Fibroblast of lung (primary cell): ENCODE measurements at regions not wholly inside any gene's neighbourhood (a gene's known extent, or its start where the extent isn't known, plus 50 kb on each side); places are given as distances from the start of the nearest gene placed in this dataset.

Source experiments
- EZH2 ChIP-seq: IDR thresholded peaks from 2 replicates; pipeline ENCODE4 v1.5.1; 2012; ENCODE audit warnings: low read length, control low read depth, mild to moderate bottlenecking; ENCODE audit errors: missing control alignments
- TF ChIP-seq, protein P1 (sequence below), 2 donors: IDR thresholded peaks in 1 of 2; conservative IDR thresholded peaks in 1 of 2; 1 replicate in 1 of 2; 2 replicates in 1 of 2; pipeline ENCODE4 v1.5.1; 2011 to 2012; ENCODE audit warnings: low read length in 2 of 2, control low read depth in 1 of 2, inconsistent platforms in 1 of 2, low read depth in 1 of 2, mild to moderate bottlenecking in 1 of 2

DNA sequence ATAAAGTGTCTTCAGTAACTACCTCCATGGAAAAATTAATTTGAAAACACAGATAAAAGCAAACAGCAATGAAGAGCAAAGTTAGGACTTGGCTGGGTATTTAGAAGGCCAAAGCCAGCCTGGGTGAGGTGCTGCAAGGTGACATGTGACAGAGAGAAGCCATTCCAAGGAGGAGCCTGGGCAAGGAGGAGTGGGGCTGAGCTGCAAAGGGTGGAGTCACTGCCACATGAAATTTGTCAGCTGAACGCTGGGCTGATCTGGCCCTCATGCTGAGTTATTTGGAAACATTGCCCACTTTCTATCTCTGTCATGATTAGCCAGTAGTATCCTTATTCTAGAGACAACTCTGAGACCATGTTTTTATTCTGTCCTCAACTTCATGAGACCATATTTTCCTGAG, 76.3 kb downstream of the PERP start:
- TF ChIP-seq EZH2: no peak
- TF ChIP-seq, protein P1, sequence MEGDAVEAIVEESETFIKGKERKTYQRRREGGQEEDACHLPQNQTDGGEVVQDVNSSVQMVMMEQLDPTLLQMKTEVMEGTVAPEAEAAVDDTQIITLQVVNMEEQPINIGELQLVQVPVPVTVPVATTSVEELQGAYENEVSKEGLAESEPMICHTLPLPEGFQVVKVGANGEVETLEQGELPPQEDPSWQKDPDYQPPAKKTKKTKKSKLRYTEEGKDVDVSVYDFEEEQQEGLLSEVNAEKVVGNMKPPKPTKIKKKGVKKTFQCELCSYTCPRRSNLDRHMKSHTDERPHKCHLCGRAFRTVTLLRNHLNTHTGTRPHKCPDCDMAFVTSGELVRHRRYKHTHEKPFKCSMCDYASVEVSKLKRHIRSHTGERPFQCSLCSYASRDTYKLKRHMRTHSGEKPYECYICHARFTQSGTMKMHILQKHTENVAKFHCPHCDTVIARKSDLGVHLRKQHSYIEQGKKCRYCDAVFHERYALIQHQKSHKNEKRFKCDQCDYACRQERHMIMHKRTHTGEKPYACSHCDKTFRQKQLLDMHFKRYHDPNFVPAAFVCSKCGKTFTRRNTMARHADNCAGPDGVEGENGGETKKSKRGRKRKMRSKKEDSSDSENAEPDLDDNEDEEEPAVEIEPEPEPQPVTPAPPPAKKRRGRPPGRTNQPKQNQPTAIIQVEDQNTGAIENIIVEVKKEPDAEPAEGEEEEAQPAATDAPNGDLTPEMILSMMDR (conservative IDR thresholded peaks at IDR 0.05 in 1 of 2, IDR thresholded peaks at IDR 0.05 in 1 of 2; ENCODE audit: low read depth in 1 of 2, low read length in 2 of 2): no peak
